NCI-H1694 (cell line): ENCODE measurements at regions not wholly inside any gene's neighbourhood (a gene's known extent, or its start where the extent isn't known, plus 50 kb on each side); places are given as distances from the start of the nearest gene placed in this dataset.
"Not testable (repeated sequence)": the region's sequence is repeated elsewhere in the genome, so short reads cannot be mapped to it uniquely, and the experiment has no call there.

Experiments used
- DNase-seq: peaks from one replicate; lab custom pipeline; 2025; lab: John Stamatoyannopoulos, UW

GRCh38 chr15:69601711-69602504, 149.3 kb downstream of the RPLP1 start:
- DNase-seq = no peak

DNA sequence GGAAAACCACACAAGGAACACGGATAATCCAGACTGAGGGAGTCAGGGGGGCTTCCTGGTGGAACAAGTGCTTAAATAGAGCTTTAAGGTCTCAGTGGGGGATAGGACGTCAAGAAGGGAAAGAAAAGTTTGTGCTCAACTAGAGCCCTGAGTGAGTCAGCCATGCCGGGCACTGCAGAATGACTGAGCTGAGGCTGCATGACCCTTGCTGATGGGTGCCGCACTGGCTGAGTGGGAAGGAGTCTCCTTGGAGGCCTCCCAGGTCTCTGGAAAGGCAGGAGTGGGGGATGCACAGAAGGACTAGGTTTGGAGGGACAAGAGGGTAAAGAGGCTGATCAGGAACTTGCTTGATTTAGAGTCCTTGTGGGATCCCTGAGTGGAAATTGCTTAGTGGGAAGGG, 150.3 kb downstream of the RPLP1 start:
- no peak for DNase-seq

DNA sequence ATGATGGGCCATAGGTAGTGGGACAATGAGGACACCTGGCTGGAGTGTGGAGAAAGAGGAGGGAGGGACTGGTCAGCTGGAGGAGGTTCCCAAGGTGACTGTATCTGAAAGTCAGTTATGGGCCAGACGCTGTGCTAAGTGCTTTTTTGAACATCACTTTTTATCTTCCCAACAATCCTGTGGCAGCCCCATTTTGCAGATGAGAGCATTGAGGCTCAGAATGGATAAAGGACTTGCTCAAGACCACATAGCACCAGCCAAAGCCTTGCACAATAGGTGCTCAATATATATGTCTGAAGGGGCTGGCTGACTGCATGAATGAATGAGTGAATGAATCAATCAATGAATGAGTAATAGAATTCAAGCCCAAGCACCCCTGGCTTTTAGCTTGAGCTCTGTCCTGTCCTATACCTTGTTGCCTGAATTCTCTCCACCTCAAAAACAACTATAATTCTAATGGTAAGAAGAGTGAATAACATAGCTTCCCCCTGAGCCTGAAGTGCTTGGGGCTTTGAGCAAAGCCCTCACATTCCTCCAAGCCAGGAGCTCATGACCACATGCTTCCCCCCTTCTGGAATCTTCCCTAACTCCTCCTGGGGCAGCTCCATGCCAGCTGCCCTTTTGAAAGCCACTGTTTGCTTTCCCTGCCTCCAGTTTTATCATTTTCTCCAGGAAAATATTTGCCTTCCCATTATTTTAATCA, 150.9 kb downstream of the RPLP1 start:
- DNase-seq = no peak

- no peak for DNase-seq
These were observed 151.4 kb downstream of the RPLP1 start for GRCh38 chr15:69604072-69604411.

- DNase-seq = no peak
These were observed 153.5 kb downstream of the RPLP1 start for GRCh38 chr15:69606144-69606543.

DNA sequence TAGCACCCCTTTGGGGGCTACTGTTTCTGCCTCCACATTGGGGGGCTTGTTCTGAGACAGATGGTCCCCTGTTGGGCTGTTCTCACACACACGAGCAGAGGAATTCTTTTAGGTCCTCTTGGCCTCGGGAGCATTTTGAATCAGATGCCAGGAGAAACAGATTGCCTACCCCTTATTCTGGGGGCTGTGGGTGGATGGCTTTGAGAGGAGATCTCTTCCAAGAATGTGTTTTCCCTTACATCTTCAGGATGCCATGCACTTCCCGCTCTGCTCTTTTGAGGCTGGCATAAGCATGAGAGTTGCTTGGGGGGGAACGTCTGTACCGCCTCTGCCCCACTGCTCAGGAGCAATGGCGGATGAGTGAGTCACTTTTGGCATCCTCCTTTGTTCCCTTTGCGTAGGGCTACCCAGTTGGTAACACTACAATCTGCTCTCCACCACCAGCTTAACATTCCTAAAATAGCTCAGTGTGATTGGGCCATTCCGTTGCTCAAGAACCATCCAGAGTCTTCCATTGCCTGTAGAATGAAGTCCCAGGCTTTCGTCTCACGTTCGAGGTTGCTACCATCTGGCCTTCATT, 154.4 kb downstream of the RPLP1 start:
- DNase-seq = no peak

- DNase-seq = no peak
These were observed 156.0 kb downstream of the RPLP1 start for GRCh38 chr15:69608661-69609060.

GRCh38 chr15:69609176-69609575, 156.6 kb downstream of the RPLP1 start:
- DNase-seq = no peak

DNA sequence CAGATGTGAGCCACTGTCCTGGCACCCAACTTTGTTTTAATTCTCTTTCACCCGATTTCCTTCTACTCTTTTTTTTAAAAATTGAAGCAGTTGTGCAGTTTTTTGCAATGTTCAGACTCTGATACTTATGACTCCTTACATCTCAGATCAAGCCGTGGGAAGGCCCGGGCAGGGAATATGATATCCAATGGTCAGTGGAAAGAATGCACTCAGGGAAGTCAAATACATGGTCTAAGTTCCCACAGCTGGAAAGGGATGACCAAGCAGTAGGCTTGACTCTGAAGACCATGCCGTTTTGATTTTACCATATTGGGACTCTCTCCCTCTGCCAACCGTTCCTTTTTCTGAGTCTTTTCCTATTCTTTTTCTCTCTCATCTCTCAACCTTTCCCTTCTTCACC, 157.2 kb downstream of the RPLP1 start:
- DNase-seq = no peak

GRCh38 chr15:69610277-69610676, 157.7 kb downstream of the RPLP1 start:
- no peak for DNase-seq

DNA sequence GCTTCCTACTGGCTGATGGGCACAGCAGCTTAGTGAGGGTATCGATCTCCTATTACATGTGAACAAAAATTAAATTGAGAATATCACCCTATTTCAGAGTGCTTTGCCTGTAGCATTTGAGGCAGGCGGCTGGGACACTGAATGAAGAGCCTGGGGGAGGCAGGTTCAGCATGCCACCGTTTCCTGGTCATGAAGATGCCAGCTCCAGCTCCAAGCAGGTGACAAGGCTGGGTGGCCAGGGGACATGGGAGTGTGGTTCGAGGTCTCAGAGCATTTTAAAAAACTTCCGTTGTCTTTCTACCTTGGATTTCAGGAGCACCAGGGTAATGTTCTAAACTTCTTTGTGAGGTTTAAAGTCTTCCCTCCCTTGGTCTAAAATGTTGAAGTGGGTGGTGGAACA, 158.2 kb downstream of the RPLP1 start:
- no peak for DNase-seq

DNA sequence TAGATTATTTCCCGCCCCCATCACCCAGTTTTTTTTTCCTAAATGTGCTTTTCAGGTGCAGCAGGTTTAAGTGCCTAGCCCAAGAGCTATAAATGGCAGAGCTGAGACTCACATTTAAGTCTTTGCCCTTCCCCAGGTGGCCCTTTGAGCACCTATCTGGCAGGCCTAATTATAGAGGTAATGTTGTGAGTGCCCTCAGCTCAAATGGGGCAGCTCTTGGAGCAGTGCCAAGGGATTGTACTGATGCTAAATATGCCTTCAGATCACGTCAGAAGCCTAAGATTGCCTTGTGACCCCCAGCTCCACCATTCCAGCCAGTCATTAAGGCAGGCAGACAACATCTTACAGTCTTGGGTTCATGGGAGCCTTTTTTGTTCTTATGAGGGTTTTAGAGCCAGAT, 159.5 kb downstream of the RPLP1 start:
- DNase-seq = no peak

DNA sequence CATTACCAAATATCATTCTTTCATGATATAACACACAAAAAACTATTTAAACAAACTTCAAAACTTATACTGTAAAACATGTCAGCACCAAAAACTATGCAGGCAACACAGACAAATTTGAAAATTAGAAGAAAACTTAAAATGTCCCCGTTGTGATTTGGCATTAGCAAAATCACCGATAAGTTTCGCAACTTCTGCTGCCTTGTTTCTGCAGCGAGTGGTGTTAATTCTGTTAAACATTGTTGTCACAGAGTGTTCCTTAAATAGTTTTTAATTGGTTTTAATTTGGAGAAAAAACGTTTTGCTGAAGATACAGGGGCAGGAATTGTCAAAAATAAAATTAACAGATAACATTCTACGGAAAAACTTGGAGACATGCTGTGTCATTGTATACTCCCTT, 160.6 kb downstream of the RPLP1 start:
- no peak for DNase-seq

GRCh38 chr15:69613988-69614387, 161.4 kb downstream of the RPLP1 start:
- DNase-seq = no peak

DNA sequence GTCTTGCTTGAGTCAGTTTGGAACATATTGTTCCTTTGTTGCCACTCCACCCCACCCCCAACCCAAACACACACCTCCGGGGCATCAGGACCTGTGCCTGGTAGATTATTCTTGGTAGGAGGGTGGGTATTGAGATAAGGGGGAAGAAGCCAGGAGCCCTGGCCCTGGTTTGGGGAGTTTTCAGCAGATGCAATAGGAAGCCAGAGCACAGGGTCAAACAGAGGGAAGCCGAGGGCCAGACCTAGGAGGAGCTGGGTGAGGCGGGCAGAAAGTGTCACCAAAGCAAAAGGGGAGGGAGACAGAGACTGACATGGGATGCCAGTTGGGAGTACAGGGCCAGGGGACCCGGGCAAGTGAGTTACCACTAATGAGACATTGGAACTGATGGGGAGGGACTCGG, 163.1 kb downstream of the RPLP1 start:
- DNase-seq = no peak

- DNase-seq = no peak
These were observed 163.9 kb downstream of the RPLP1 start for GRCh38 chr15:69616558-69616957.

GRCh38 chr15:69617144-69617543, 164.5 kb downstream of the RPLP1 start:
- DNase-seq = not testable (repeated sequence)

DNA sequence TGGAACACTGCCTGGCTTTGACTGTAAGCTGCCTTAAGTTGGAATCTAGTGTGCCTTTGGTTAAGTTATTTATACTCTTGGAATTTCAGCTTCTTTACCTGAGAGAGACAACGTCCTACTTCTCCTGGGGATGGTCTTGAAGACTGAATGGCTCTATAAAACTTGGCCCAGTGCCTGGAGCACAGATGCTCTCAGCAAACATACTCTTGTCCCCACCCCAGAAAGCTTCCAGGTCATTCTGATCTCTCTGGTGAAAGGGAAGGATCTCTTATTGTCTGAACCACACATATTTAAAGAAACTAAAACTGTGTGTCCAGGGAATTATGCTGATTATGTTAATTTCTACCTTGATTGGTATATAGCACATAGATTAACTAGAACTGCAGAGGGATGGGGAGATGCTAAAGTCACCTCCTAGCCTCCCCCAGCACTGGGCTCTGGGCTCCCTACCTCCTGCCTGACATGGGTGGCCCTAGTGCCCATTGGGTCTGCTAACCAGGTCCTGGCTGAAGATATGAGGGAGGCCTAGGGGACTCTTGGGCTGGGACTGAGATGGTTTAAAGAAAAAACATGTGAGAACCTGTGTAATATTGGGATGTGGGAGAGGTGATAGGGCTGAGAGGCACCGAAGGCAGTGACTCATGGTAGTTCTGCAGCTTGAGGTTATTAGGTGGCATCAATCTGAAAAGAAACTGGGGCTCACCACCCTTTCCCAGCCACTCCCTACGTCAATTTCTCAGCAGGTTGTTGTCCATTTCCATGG, 171.0 kb downstream of the RPLP1 start:
- DNase-seq = no peak

DNA sequence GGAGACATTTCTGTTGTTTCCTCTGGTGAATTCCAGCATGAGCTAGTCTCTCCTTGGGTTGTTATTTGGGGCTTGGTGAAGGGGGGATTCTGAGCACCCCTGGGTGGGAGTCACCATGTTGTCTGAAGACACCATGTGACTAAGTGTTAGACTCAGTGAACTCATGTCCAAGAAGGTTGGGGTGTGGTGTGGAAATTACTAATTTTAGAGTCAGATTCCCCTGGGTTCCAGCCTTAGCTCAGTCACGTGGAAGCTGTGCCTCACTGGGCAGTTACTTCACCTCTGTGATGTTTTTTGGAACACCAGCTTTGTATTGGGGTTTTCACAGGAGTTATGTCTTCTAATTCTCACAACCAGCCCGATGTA, 171.5 kb downstream of the RPLP1 start:
- DNase-seq = no peak

DNA sequence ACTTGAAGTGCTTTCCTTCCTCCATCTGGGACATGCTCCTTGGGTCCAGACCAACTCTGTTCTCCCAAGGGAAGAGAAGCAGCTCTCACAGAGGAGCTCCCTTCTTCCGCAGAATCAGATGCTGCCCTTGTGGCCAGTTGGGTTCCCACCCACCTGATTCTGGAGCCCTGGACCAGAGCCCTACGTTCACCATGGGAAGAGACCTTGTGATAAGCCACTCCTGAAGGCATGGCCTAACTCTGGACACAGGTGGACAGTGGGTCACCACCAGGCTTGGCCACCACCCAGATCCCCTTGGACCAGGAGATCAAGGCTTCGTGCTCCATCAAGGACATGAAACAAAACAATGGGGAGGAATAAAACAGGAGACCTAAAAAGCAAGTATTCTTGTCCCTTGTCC, 172.2 kb downstream of the RPLP1 start:
- DNase-seq = no peak

DNA sequence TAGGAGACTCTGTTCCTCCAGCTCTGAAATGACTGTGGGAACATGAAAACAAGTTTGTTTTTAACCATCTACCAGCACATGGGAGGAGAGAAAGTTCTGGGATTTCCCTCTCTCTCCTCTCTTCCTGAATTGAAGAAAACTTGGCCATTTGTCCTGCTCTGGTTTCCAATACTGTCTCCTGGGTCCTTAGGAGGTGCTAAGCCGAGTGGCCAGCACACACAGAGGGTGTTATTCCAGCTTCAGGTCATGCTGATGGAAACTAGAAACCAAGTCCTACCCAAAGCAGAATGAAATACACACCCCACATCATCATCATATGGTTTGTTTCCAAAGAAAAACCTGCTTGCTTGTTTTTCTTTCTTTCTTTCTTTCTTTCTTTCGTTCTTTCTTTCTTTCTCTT, 172.7 kb downstream of the RPLP1 start:
- no peak for DNase-seq

DNA sequence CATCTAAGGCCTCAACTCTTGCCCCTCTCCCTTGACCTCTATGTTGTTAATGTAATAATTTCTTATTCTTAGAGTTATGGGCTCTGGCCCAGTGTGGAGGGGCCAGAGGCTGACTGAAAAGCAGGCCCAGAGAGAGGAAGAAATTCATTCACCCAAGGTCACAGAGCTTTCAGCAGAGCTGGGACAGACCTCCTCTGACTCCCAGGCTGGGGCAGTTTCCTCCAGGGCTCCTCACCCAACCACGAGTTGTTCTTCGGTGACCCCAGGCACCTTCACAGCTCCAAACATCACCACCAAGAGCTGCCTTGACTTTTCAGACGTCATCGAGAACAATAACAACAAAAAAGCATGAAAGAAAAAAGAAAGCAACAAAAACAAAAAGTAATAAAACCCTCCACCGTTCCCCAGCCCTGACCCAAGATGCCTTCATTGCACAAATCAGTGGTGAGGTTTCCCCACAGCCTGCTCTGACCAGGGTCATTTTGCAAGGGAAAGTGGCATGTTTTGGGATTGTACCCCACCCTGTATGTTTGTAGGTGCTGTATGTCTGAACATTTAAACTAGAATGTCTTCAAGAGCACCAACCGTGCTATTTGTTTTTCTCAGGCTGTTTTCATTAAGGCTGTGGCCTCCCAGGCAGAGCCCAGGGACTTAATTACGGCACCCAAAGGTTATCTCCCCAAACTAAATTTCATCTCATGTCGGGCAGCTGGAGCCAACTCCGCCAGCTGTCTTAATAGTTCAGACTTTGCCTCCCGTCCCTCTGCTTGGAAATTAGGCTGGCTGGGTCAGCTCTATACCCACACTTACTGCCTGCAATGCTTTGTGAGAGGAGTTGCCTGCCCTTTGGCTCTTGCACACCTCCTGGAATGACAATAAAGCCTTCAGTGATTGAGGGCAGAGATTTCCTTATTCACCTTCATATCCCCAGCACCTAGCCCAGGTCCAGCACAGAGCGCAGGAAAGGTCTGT, 173.8 kb downstream of the RPLP1 start:
- DNase-seq = no peak
